H9 (cell line): ENCODE measurements at regions not wholly inside any gene's neighbourhood (a gene's known extent, or its start where the extent isn't known, plus 50 kb on each side); places are given as distances from the start of the nearest gene placed in this dataset.

Experiments used
- DNase-seq: peaks from one replicate; pipeline ENCODE4 v3.0.0-alpha.2; 2017
- H2AFZ ChIP-seq: one replicate; pipeline ENCODE4 v1.6.1; 2013; ENCODE audit warnings: mild to moderate bottlenecking, low read length, control low read depth, moderate library complexity
- H2AK5ac ChIP-seq: 2 replicates; pipeline ENCODE4 v1.6.1; 2013; ENCODE audit warnings: low read length, control low read depth, mixed read lengths; ENCODE audit not compliant: insufficient read length
- H2BK120ac ChIP-seq: one replicate; pipeline ENCODE4 v1.6.1; 2013; ENCODE audit warnings: low read depth, mild to moderate bottlenecking, low read length, control low read depth, inconsistent platforms; ENCODE audit not compliant: poor library complexity, severe bottlenecking
- H2BK12ac ChIP-seq: 2 replicates; pipeline ENCODE4 v1.6.1; 2013; ENCODE audit warnings: low read length, control low read depth, mixed read lengths, low read depth; ENCODE audit not compliant: insufficient read length
- H2BK15ac ChIP-seq: 2 replicates; pipeline ENCODE4 v1.6.1; 2013; ENCODE audit warnings: low read depth, low read length, control low read depth
- H2BK20ac ChIP-seq: one replicate; pipeline ENCODE4 v1.6.1; 2013; ENCODE audit warnings: low read depth, mild to moderate bottlenecking, low read length, control low read depth, inconsistent platforms; ENCODE audit not compliant: poor library complexity, severe bottlenecking
- H2BK5ac ChIP-seq: 2 replicates; pipeline ENCODE4 v1.6.1; 2013; ENCODE audit warnings: low read length, control low read depth, mixed read lengths; ENCODE audit not compliant: insufficient read length
- H3K14ac ChIP-seq: 2 replicates; pipeline ENCODE4 v1.6.1; 2013; ENCODE audit warnings: low read length, control low read depth; ENCODE audit not compliant: insufficient read depth
- H3K18ac ChIP-seq: 2 replicates; pipeline ENCODE4 v1.6.1; 2013; ENCODE audit warnings: low read depth, mild to moderate bottlenecking, mixed read lengths, low read length, control low read depth; ENCODE audit not compliant: insufficient read length
- H3K23ac ChIP-seq: 2 replicates; pipeline ENCODE4 v1.6.1; 2013; ENCODE audit warnings: low read length, control low read depth, mixed read lengths, low read depth; ENCODE audit not compliant: insufficient read length
- H3K23me2 ChIP-seq: 2 replicates; pipeline ENCODE4 v1.6.1; 2013; ENCODE audit warnings: low read depth, mild to moderate bottlenecking, mixed read lengths, low read length, control low read depth; ENCODE audit not compliant: insufficient read length, poor library complexity, severe bottlenecking
- H3K27ac ChIP-seq: 2 replicates; pipeline ENCODE4 v1.5.1; 2013; ENCODE audit warnings: low read length, control low read depth, mixed read lengths, low read depth; ENCODE audit not compliant: insufficient read length
- H3K27me3 ChIP-seq: 2 replicates; pipeline ENCODE4 v1.6.1; 2013; ENCODE audit warnings: low read length, control low read depth, inconsistent platforms; ENCODE audit not compliant: insufficient read depth
- H3K4ac ChIP-seq: 2 replicates; pipeline ENCODE4 v1.6.1; 2013; ENCODE audit warnings: low read depth, mild to moderate bottlenecking, control low read depth, inconsistent platforms, low read length, moderate library complexity
- H3K4me1 ChIP-seq: 2 replicates; pipeline ENCODE4 v1.6.1; 2013; ENCODE audit warnings: low read length, control low read depth, inconsistent platforms; ENCODE audit not compliant: insufficient read depth
- H3K4me2 ChIP-seq: 2 replicates; pipeline ENCODE4 v1.6.1; 2013; ENCODE audit warnings: low read length, control low read depth, mixed read lengths; ENCODE audit not compliant: insufficient read length, insufficient read depth
- H3K56ac ChIP-seq: 2 replicates; pipeline ENCODE4 v1.6.1; 2013; ENCODE audit warnings: low read depth, mild to moderate bottlenecking, mixed read lengths, low read length, control low read depth; ENCODE audit not compliant: insufficient read length
- H3K79me1 ChIP-seq: 2 replicates; pipeline ENCODE4 v1.6.1; 2013; ENCODE audit warnings: low read depth, mild to moderate bottlenecking, moderate library complexity, low read length, control low read depth, inconsistent platforms; ENCODE audit not compliant: insufficient read depth, poor library complexity, severe bottlenecking
- H3K79me2 ChIP-seq: 2 replicates; pipeline ENCODE4 v1.6.1; 2013; ENCODE audit warnings: low read length, control low read depth, inconsistent platforms; ENCODE audit not compliant: insufficient read depth
- H3K9ac ChIP-seq: 2 replicates; pipeline ENCODE4 v1.6.1; 2013; ENCODE audit warnings: low read length, control low read depth, mixed read lengths; ENCODE audit not compliant: insufficient read length; ENCODE audit errors: extremely low read depth
- H3K9me3 ChIP-seq: one replicate; pipeline ENCODE4 v1.6.1; 2013; ENCODE audit warnings: low read depth, low read length, inconsistent platforms; ENCODE audit not compliant: control insufficient read depth
- H3T11ph ChIP-seq: one replicate; pipeline ENCODE4 v1.6.1; 2013; ENCODE audit warnings: mild to moderate bottlenecking, low read length, control low read depth, inconsistent platforms
- H4K20me1 ChIP-seq: one replicate; pipeline ENCODE4 v1.6.1; 2013; ENCODE audit not compliant: control insufficient read depth, insufficient read length, insufficient read depth
- H4K5ac ChIP-seq: 2 replicates; pipeline ENCODE4 v1.6.1; 2013; ENCODE audit warnings: low read depth, mild to moderate bottlenecking, mixed read lengths, low read length, control low read depth; ENCODE audit not compliant: insufficient read length
- H4K8ac ChIP-seq: replicated peaks from 2 replicates; pipeline ENCODE4 v1.6.1; 2013; ENCODE audit warnings: low read length, control low read depth, mixed read lengths, low read depth; ENCODE audit not compliant: insufficient read length
- H4K91ac ChIP-seq: 2 replicates; pipeline ENCODE4 v1.6.1; 2013; ENCODE audit warnings: low read depth, mild to moderate bottlenecking, moderate library complexity, mixed read lengths, low read length, control low read depth; ENCODE audit not compliant: insufficient read length
- H3K27ac Mint-ChIP-seq, 3 experiments: 2 replicates in 2 of 3; 3 replicates in 1 of 3; pipeline ENCODE4 v1.8.0; 2020 to 2021; ENCODE audit warnings: mixed read lengths in 3 of 3, mild to moderate bottlenecking in 1 of 3, moderate library complexity in 1 of 3
- H3K27me3 Mint-ChIP-seq: 2 replicates; pipeline ENCODE4 v1.8.0; 2021; ENCODE audit warnings: low read depth, mild to moderate bottlenecking, moderate library complexity, mixed read lengths
- H3K36me3 Mint-ChIP-seq, 3 experiments: 2 replicates in 2 of 3; 3 replicates in 1 of 3; pipeline ENCODE4 v1.8.0; 2020 to 2021; ENCODE audit warnings: low read depth in 3 of 3, mixed read lengths in 3 of 3; ENCODE audit not compliant: insufficient read depth in 1 of 3
- H3K4me1 Mint-ChIP-seq, 2 experiments: 2 replicates each; pipeline ENCODE4 v1.8.0; 2020; ENCODE audit warnings: mixed read lengths in 2 of 2
- H3K4me3 Mint-ChIP-seq, 2 experiments: 2 replicates in 1 of 2; 3 replicates in 1 of 2; pipeline ENCODE4 v1.8.0; 2020 to 2021; ENCODE audit warnings: mild to moderate bottlenecking in 2 of 2, mixed read lengths in 2 of 2, moderate library complexity in 1 of 2
- H3K9me3 Mint-ChIP-seq, 2 experiments: 2 replicates in 1 of 2; 3 replicates in 1 of 2; pipeline ENCODE4 v1.8.0; 2020; ENCODE audit warnings: mild to moderate bottlenecking in 2 of 2, mixed read lengths in 2 of 2, moderate library complexity in 1 of 2
- CTCF ChIP-seq: fragments of 200-600 bp; sonication (generic); conservative IDR thresholded peaks from 3 replicates; pipeline ENCODE4 v1.8.0; 2021; ENCODE audit warnings: antibody characterized with exemption, mild to moderate bottlenecking

- Mint-ChIP-seq H3K27ac (no peak overlapping the region), H3K4me1 (no peaks in the 10 kb centered on the region), H3K36me3 (peaks cover 2 to 9% (median 8%) of the 10 kb centered on the region in 3 experiments; a peak in 4 of 7 replicates), H3K27me3 (no peaks in the 10 kb centered on the region), H3K9me3 (peaks cover 4 to 14% of the 10 kb centered on the region in 2 experiments; a peak in 4 of 5 replicates), H3K4me3 (no peak overlapping the region)
- no peak overlapping the region for H4K91ac ChIP-seq
- H3T11ph ChIP-seq = no peak overlapping the region
- no peaks in the 10 kb centered on the region for H3K79me1 ChIP-seq
- H3K4me1 ChIP-seq = no peaks in the 10 kb centered on the region
- no peak overlapping the region for H2BK12ac ChIP-seq
- H2AFZ ChIP-seq = no peak overlapping the region
- H3K56ac ChIP-seq = no peak overlapping the region
- DNase-seq = no peak
- H3K27me3 ChIP-seq = no peaks in the 10 kb centered on the region
- no peak overlapping the region for H3K9ac ChIP-seq
- H2AK5ac ChIP-seq = no peak overlapping the region
- H3K14ac ChIP-seq = no peak overlapping the region
- H3K9me3 ChIP-seq = peaks cover 7% of the 10 kb centered on the region
- no peak overlapping the region for H3K23ac ChIP-seq
- no peak overlapping the region for H2BK20ac ChIP-seq
- H4K5ac ChIP-seq = no peak overlapping the region
- no peak overlapping the region for H3K27ac ChIP-seq
- no peaks in the 10 kb centered on the region for H4K20me1 ChIP-seq
- H2BK5ac ChIP-seq = no peak overlapping the region
- no peak overlapping the region for H4K8ac ChIP-seq
- H2BK15ac ChIP-seq = no peak overlapping the region
- H3K79me2 ChIP-seq = no peaks in the 10 kb centered on the region
- no peak overlapping the region for H3K18ac ChIP-seq
- H2BK120ac ChIP-seq = no peak overlapping the region
- TF ChIP-seq CTCF = no peak
- H3K23me2 ChIP-seq = no peaks in the 10 kb centered on the region
- H3K4me2 ChIP-seq = no peak overlapping the region
- no peak overlapping the region for H3K4ac ChIP-seq
Measured at GRCh38 chr7:115505136-115505535, 525.4 kb downstream of the TFEC start.
